GM18511 (cell line): ENCODE measurements at regions not wholly inside any gene's neighbourhood (a gene's known extent, or its start where the extent isn't known, plus 50 kb on each side); places are given as distances from the start of the nearest gene placed in this dataset.

Experiments
- ATAC-seq: cut with Tn5 transposase; IDR thresholded peaks from one replicate; pipeline ENCODE4 v1.9.1; 2021; ENCODE audit warnings: mild to moderate bottlenecking, moderate library complexity; ENCODE audit not compliant: unreplicated experiment

- ATAC-seq, result no peak
Measured at GRCh38 chr13:43983373-43983772, 103.7 kb downstream of the LACC1 start.

- no peak for ATAC-seq
Measured at GRCh38 chr13:43984292-43984691, 104.6 kb downstream of the LACC1 start.

GRCh38 chr13:43985422-43986072, 105.8 kb downstream of the LACC1 start:
- ATAC-seq, result no peak

DNA sequence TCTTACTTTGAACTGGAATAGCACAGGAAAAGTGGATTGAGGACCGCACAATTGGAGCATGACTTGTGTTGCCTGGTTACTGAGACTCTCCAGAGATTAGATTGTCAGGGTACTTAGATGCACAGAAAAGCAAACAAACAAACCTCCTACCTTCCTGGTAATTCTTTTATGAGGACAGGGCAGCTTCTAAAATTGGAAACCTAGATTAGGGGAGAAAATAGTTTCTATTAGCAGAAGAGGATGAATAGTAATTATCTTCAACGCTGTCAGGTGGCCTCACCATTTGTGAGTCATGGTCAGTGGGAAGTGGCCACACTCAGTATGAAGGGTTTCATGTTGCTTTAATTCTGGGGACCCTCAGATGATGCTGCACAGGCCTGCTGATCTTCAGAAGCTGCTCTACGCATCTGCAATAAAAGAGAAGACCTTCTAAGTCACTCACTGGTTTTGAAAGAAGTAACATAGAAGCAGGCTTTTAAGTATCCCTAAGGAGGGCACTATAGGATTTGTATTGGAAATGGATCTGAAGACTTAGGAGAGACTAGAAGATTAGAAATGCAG, 106.8 kb downstream of the LACC1 start:
- no peak for ATAC-seq

- ATAC-seq, result no peak
Measured at GRCh38 chr13:43988302-43988701, 108.6 kb downstream of the LACC1 start.

DNA sequence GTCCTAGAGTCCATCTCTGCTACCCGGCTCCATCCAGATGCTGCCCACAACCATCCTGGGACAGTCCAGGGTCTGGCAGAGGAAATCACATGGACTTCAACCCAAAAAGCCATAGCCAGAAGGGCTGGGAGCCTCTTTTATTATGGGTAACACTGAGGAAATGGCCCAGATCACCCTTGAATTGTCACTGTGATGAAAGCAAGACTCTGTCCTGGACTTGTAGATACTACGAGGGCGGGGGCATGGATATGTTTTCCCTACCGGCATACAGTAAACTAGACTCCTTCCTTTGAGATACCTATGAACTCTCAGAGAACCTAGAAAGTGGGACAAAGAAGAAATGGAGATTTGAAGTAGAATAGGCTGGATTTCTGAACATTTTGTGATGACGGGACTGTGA, 110.3 kb downstream of the LACC1 start:
- no peak for ATAC-seq

DNA sequence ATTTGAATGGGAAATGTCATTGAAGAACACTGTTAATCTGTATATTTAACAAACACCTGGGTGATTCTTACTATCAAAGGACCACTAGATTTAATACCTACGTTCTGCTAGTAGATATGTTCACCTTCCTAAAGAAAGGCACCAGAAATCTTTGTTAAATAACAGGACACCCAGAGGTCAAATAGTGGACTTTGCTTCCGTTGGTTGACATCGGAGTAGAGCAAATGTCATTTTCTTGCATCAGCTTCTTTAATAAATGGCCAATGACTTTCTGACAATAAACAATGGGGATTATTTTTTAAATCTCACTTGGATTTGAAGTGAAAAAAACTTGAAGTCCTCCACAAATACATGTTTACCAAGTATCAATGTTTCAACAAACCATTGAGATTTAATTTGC, 111.1 kb downstream of the LACC1 start:
- ATAC-seq, result no peak

- ATAC-seq, result no peak
Measured at GRCh38 chr13:43991773-43992201, 112.1 kb downstream of the LACC1 start.

DNA sequence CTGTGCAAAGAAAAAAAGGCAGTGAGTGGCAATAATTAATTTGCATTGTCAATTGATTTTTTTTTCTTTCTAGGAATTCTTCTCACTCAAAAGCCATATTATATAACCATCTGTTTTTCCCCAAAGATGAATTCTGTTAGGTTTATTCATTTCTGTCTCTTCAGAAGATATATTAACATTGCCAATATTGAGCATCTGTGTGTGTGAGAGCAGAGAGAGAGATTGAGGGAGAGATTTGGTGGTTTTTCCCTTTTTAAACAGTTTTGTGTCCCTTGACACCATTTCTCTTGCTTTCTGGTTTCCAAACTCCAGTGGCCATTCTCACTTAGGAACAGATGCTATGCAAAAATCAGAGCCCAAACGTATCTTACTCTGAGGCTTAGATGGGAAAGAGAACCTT, 112.5 kb downstream of the LACC1 start:
- no peak for ATAC-seq

- ATAC-seq, result no peak
Measured at GRCh38 chr13:43994999-43995859, 115.5 kb downstream of the LACC1 start.

GRCh38 chr13:43996221-43996620, 116.5 kb downstream of the LACC1 start:
- ATAC-seq, result no peak

- no peak for ATAC-seq
Measured at GRCh38 chr13:44003481-44003880, 123.8 kb downstream of the LACC1 start.

- no peak for ATAC-seq
Measured at GRCh38 chr13:44004878-44005277, 125.2 kb downstream of the LACC1 start.

DNA sequence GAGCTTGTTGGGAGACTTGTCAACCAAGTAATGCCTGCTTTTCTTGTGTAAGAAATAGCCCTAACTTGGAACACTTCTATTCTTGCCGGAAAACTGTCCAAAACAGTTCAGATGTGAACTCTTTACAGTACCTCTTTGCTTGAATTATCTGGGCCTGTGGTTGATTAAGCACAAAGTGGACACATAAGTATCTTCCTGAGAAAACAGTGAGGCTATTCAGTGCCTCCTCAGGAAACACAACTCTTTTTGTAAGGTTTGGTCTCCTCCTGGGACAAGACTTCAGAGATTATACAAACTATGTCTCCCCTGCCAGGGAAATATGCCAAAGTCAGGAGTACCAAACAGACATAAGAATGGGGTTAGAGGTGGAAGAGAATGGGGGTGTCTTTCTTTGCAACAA, 127.7 kb downstream of the LACC1 start:
- no peak for ATAC-seq

- no peak for ATAC-seq
Measured at GRCh38 chr13:44011036-44011435, 131.3 kb downstream of the LACC1 start.

GRCh38 chr13:44012910-44013757, 133.4 kb downstream of the LACC1 start:
- ATAC-seq, result no peak

- no peak for ATAC-seq
Measured at GRCh38 chr13:44013758-44014291, 134.1 kb downstream of the LACC1 start.

DNA sequence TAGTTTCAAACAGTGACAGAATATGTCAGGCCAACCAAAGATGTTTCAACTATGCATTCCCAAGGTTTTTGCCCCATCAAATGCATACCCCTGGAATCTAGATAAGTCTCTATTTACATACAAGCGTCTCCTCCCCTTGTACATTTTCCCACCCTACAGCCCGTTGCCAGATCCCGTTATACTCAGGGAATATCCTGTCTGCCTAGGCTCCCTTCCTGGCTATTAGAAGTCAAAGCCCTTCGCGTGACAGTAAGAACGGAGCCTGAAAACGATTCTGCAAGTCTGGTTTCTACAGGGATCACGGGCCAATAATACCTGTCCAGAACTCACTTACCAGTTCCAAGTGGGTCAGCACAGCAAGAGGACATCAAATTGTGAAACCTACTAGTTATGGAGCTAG, 134.8 kb downstream of the LACC1 start:
- no peak for ATAC-seq

- no peak for ATAC-seq
Measured at GRCh38 chr13:44015118-44015517, 135.4 kb downstream of the LACC1 start.

DNA sequence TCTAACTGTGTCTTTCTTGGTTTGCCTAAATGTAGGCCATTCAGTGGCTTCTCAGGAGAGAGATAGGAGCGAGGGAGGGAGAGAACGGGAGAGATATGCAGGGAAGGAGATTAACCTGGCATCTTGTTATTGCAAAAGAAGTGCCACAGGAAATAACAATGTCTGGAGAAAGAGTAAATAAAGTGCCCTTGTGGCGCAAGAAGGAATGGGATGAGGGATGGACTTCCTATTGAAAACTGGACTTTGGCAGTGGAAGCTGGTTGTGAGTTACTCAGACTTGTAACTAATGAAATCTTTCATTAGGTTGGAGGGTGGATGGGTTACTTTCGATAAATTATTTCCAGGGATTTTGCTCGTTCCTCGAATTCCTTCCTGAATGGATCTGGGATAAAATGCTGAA, 136.1 kb downstream of the LACC1 start:
- no peak for ATAC-seq

- ATAC-seq, result no peak
Measured at GRCh38 chr13:44017756-44018309, 138.1 kb downstream of the LACC1 start.
